IMR-90 (cell line): ENCODE measurements at regions not wholly inside any gene's neighbourhood (a gene's known extent, or its start where the extent isn't known, plus 50 kb on each side); places are given as distances from the start of the nearest gene placed in this dataset.

Experiments used
- ATAC-seq: fragments of 200-7000 bp; cut with Tn5 transposase; 2 replicates; pipeline ENCODE4 v1.9.1; 2020; ENCODE audit warnings: low read depth, mild to moderate bottlenecking, moderate library complexity
- BruUV-seq: library from RNA; stranded (reverse); fragments of 400-500 nt; replicated peaks from 2 replicates; lab custom pipeline; 2021; lab: Mats Ljungman, UMichigan
- CTCF ChIA-PET: fragments of 300-600 bp; formaldehyde crosslinking; extraction: SDS; loops from one replicate; lab custom pipeline; 2021; ENCODE audit warnings: antibody characterized with exemption; lab: Yijun Ruan, JAX
- POLR2A ChIA-PET: fragments of 300-600 bp; sonication (Branson Sonifier 250); formaldehyde crosslinking; loops from one replicate; lab custom pipeline; 2022; ENCODE audit warnings: antibody characterized with exemption; ENCODE audit not compliant: unreplicated experiment; lab: Charles Lee
- DNase-seq: peaks from one replicate; pipeline ENCODE4 v3.0.0; 2013
- H2AFZ ChIP-seq: replicated peaks from 2 replicates; pipeline ENCODE3; 2013; ENCODE audit warnings: low read length, mild to moderate bottlenecking; ENCODE audit not compliant: poor library complexity
- H2AK5ac ChIP-seq: 2 replicates; pipeline ENCODE4 v1.6.1; 2013; ENCODE audit warnings: low read depth, low read length, inconsistent platforms
- H2AK9ac ChIP-seq: replicated peaks from 2 replicates; pipeline ENCODE3; 2013; ENCODE audit warnings: mild to moderate bottlenecking, low read depth, low read length, moderate library complexity; ENCODE audit not compliant: poor library complexity
- H2BK120ac ChIP-seq: 2 replicates; pipeline ENCODE4 v1.6.1; 2013; ENCODE audit warnings: low read depth, low read length, inconsistent platforms
- H2BK15ac ChIP-seq: 3 replicates; pipeline ENCODE4 v1.6.1; 2013; ENCODE audit warnings: low read depth, low read length, inconsistent platforms
- H2BK20ac ChIP-seq: 2 replicates; pipeline ENCODE4 v1.6.1; 2013; ENCODE audit warnings: low read depth, mild to moderate bottlenecking, inconsistent platforms, low read length, moderate library complexity
- H2BK5ac ChIP-seq: 2 replicates; pipeline ENCODE4 v1.6.1; 2013; ENCODE audit warnings: mild to moderate bottlenecking, low read depth, low read length, inconsistent platforms; ENCODE audit not compliant: poor library complexity, severe bottlenecking
- H3K14ac ChIP-seq: replicated peaks from 2 replicates; pipeline ENCODE4 v1.6.1; 2013; ENCODE audit warnings: low read depth, low read length, inconsistent platforms
- H3K18ac ChIP-seq: 2 replicates; pipeline ENCODE4 v1.6.1; 2013; ENCODE audit warnings: low read depth, low read length, control low read depth
- H3K23ac ChIP-seq: 2 replicates; pipeline ENCODE4 v1.6.1; 2013; ENCODE audit warnings: low read depth, low read length, inconsistent platforms
- H3K27ac ChIP-seq: 2 replicates; pipeline ENCODE4 v1.5.1; 2013; ENCODE audit warnings: mild to moderate bottlenecking, control low read depth, low read length; ENCODE audit not compliant: insufficient read depth
- H3K27me3 ChIP-seq: 2 replicates; pipeline ENCODE4 v1.6.1; 2013; ENCODE audit warnings: low read length; ENCODE audit not compliant: control insufficient read depth, insufficient read depth
- H3K36me3 ChIP-seq: 2 replicates; pipeline ENCODE4 v1.6.1; 2013; ENCODE audit warnings: low read length, mixed read lengths; ENCODE audit not compliant: control insufficient read depth, insufficient read depth
- H3K4ac ChIP-seq: 2 replicates; pipeline ENCODE4 v1.6.1; 2013; ENCODE audit warnings: low read depth, low read length, inconsistent platforms
- H3K4me1 ChIP-seq: 2 replicates; pipeline ENCODE4 v1.6.1; 2013; ENCODE audit warnings: low read length, mixed read lengths; ENCODE audit not compliant: control insufficient read depth, insufficient read depth
- H3K4me2 ChIP-seq: 2 replicates; pipeline ENCODE4 v1.6.1; 2013; ENCODE audit warnings: low read depth, mild to moderate bottlenecking, control low read depth, low read length, moderate library complexity
- H3K4me3 ChIP-seq: 2 replicates; pipeline ENCODE4 v1.5.1; 2013; ENCODE audit warnings: low read depth, mild to moderate bottlenecking, control low read depth, low read length, moderate library complexity; ENCODE audit not compliant: insufficient read depth
- H3K56ac ChIP-seq: 2 replicates; pipeline ENCODE4 v1.6.1; 2013; ENCODE audit warnings: low read length, inconsistent platforms; ENCODE audit not compliant: insufficient read depth; ENCODE audit errors: extremely low read depth
- H3K79me1 ChIP-seq, 2 experiments: 2 replicates each; pipeline ENCODE4 v1.6.1; 2013; ENCODE audit warnings: low read length in 2 of 2, inconsistent platforms in 1 of 2, low read depth in 1 of 2
- H3K9ac ChIP-seq: 2 replicates; pipeline ENCODE4 v1.6.1; 2013; ENCODE audit warnings: low read depth, low read length, control low read depth
- H3K9me1 ChIP-seq: 2 replicates; pipeline ENCODE4 v1.6.1; 2013; ENCODE audit warnings: low read length, inconsistent platforms; ENCODE audit not compliant: insufficient read depth
- H3K9me3 ChIP-seq: 2 replicates; pipeline ENCODE4 v1.6.1; 2013; ENCODE audit warnings: low read length; ENCODE audit not compliant: control insufficient read depth, insufficient read depth
- H4K20me1 ChIP-seq: 2 replicates; pipeline ENCODE4 v1.6.1; 2013; ENCODE audit warnings: low read length, inconsistent platforms; ENCODE audit not compliant: insufficient read depth
- H4K5ac ChIP-seq: 2 replicates; pipeline ENCODE4 v1.6.1; 2013; ENCODE audit warnings: mild to moderate bottlenecking, low read depth, low read length, control low read depth
- H4K8ac ChIP-seq, 2 experiments: 2 replicates each; pipeline ENCODE4 v1.6.1; 2013; ENCODE audit warnings: low read depth in 2 of 2, low read length in 2 of 2, control low read depth in 1 of 2, inconsistent platforms in 1 of 2
- H4K91ac ChIP-seq: 2 replicates; pipeline ENCODE4 v1.6.1; 2013; ENCODE audit warnings: low read depth, low read length, inconsistent platforms; ENCODE audit not compliant: insufficient read depth
- BHLHE40 ChIP-seq: fragments of 150-350 bp; IDR thresholded peaks from 2 replicates; pipeline ENCODE4 v1.6.1; 2016; ENCODE audit warnings: mild to moderate bottlenecking, low read depth, low read length
- CEBPB ChIP-seq: IDR thresholded peaks from 2 replicates; pipeline ENCODE4 v1.6.1; 2012; ENCODE audit warnings: low read depth, low read length, improper control_type of control experiment
- CHD1 ChIP-seq: IDR thresholded peaks from 2 replicates; pipeline ENCODE4 v1.6.1; 2012; ENCODE audit warnings: low read depth, low read length, improper control_type of control experiment
- MAFK ChIP-seq: IDR thresholded peaks from 2 replicates; pipeline ENCODE4 v1.6.1; 2012; ENCODE audit warnings: low read depth, low read length, improper control_type of control experiment
- MAZ ChIP-seq: IDR thresholded peaks from 2 replicates; pipeline ENCODE4 v1.6.1; 2012; ENCODE audit warnings: low read depth, mild to moderate bottlenecking, low read length, improper control_type of control experiment, moderate library complexity, borderline replicate concordance
- MXI1 ChIP-seq: IDR thresholded peaks from 2 replicates; pipeline ENCODE4 v1.6.1; 2012; ENCODE audit warnings: low read depth, mild to moderate bottlenecking, low read length, moderate library complexity, borderline replicate concordance
- RAD21 ChIP-seq: IDR thresholded peaks from 2 replicates; pipeline ENCODE4 v1.6.1; 2012; ENCODE audit warnings: low read length, improper control_type of control experiment
- RCOR1 ChIP-seq: IDR thresholded peaks from 2 replicates; pipeline ENCODE4 v1.6.1; 2012; ENCODE audit warnings: mild to moderate bottlenecking, low read length, improper control_type of control experiment; ENCODE audit not compliant: insufficient replicate concordance
- RFX5 ChIP-seq: IDR thresholded peaks from 2 replicates; pipeline ENCODE4 v1.8.0; 2012; ENCODE audit warnings: low read depth, mild to moderate bottlenecking, low read length, moderate library complexity
- SMC3 ChIP-seq: fragments of 150-350 bp; IDR thresholded peaks from 2 replicates; pipeline ENCODE4 v1.6.1; 2016; ENCODE audit warnings: low read depth, mild to moderate bottlenecking, antibody characterized with exemption, low read length, moderate library complexity
- WGBS, 2 experiments: methylation state at CpG; one replicate each; pipeline versions ENCODE4 v1.1.5 to v1.1.7; 2013; ENCODE audit warnings: missing lambda C conversion rate in 2 of 2; ENCODE audit not compliant: insufficient read length in 1 of 2; ENCODE audit errors: extremely low coverage in 2 of 2; 5-methylcytosine and 5-hydroxymethylcytosine counted together
- dilution Hi-C: fragments of 300-500 bp; cut with HindIII; formaldehyde crosslinking; loops from one replicate; pipeline ENCODE4 v1.14.3; 2018; ENCODE audit warnings: low sequenced_read_pairs; ENCODE audit not compliant: unreplicated experiment
- in situ Hi-C: fragments of 300-500 bp; cut with MboI; formaldehyde crosslinking; loops from 3 replicates; pipeline ENCODE4 v1.14.3; 2019; ENCODE audit warnings: low sequenced_read_pairs, inconsistent platforms, mixed read lengths
- intact Hi-C: fragments of 100-400 bp; cut with micrococcal nuclease; formaldehyde crosslinking; loops from 2 replicates; pipeline ENCODE4 v1.10.0; 2022
- TF ChIP-seq, protein P1 (sequence below): fragments of 150-350 bp; IDR thresholded peaks from 2 replicates; pipeline ENCODE4 v1.6.1; 2016; ENCODE audit warnings: low read depth, mild to moderate bottlenecking, low read length, moderate library complexity, borderline replicate concordance
- TF ChIP-seq, protein P2 (sequence below): fragments of 150-350 bp; IDR thresholded peaks from 2 replicates; pipeline ENCODE4 v1.6.1; 2017; ENCODE audit warnings: mild to moderate bottlenecking, antibody characterized with exemption, low read length, low read depth
- TF ChIP-seq, protein P3 (sequence below): conservative IDR thresholded peaks from 2 replicates; pipeline ENCODE4 v1.5.1; 2012; ENCODE audit warnings: mild to moderate bottlenecking, low read depth, low read length, improper control_type of control experiment

DNA sequence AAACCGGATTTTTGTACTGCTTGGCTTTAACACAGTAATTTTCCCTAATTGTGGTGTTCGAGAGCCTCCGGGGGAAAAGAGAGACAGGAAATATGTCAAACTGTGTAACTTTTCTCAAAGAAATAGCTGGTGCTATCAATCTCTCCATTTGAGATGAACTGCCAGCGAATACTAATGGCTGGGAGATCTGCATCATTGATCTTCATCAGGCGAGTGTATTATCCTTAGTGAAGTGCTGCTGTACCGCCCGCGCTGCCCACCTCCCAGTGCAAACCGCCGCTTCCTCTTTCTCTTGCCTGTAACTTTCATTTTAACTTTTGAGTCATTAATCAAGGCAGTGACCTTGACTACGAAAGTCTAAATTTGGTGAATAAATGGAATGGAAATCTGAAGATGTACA lies 246.1 kb upstream of the ST6GAL2 start:
- POLR2A ChIA-PET = no interaction called here

More for the DNA sequence above, 246.1 kb upstream of the ST6GAL2 start:
- DNase-seq (no peak), ATAC-seq (no peak)
- intact Hi-C loops = no loop called here
- no peak overlapping the region for H2AK5ac ChIP-seq
- dilution Hi-C loops = no loop called here
- H2BK5ac ChIP-seq = no peak overlapping the region
- H3K56ac ChIP-seq = no peak overlapping the region
- H3K9ac ChIP-seq = no peak overlapping the region
- H3K27ac ChIP-seq = no peak overlapping the region
- no peaks in the 10 kb centered on the region for H3K4me1 ChIP-seq
- peaks cover 7% of the 10 kb centered on the region for H3K9me3 ChIP-seq
- H2BK15ac ChIP-seq = no peak overlapping the region
- WGBS, 2 experiments = 40% methylated on average over 1 of the region's 11 CpGs; no CpG with 5 or more reads in 1 of the 2 experiments
- no peak overlapping the region for H2AFZ ChIP-seq
- BruUV-seq = no TSS peak
- TF ChIP-seq MAFK = no peak
- no peak for TF ChIP-seq CHD1
- TF ChIP-seq, protein P1, sequence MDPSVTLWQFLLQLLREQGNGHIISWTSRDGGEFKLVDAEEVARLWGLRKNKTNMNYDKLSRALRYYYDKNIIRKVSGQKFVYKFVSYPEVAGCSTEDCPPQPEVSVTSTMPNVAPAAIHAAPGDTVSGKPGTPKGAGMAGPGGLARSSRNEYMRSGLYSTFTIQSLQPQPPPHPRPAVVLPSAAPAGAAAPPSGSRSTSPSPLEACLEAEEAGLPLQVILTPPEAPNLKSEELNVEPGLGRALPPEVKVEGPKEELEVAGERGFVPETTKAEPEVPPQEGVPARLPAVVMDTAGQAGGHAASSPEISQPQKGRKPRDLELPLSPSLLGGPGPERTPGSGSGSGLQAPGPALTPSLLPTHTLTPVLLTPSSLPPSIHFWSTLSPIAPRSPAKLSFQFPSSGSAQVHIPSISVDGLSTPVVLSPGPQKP = no peak
- no peak for TF ChIP-seq RCOR1
- TF ChIP-seq, protein P2, sequence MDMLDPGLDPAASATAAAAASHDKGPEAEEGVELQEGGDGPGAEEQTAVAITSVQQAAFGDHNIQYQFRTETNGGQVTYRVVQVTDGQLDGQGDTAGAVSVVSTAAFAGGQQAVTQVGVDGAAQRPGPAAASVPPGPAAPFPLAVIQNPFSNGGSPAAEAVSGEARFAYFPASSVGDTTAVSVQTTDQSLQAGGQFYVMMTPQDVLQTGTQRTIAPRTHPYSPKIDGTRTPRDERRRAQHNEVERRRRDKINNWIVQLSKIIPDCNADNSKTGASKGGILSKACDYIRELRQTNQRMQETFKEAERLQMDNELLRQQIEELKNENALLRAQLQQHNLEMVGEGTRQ = no peak
- TF ChIP-seq RAD21 = no peak
- no peak for TF ChIP-seq SMC3
- TF ChIP-seq, protein P3, sequence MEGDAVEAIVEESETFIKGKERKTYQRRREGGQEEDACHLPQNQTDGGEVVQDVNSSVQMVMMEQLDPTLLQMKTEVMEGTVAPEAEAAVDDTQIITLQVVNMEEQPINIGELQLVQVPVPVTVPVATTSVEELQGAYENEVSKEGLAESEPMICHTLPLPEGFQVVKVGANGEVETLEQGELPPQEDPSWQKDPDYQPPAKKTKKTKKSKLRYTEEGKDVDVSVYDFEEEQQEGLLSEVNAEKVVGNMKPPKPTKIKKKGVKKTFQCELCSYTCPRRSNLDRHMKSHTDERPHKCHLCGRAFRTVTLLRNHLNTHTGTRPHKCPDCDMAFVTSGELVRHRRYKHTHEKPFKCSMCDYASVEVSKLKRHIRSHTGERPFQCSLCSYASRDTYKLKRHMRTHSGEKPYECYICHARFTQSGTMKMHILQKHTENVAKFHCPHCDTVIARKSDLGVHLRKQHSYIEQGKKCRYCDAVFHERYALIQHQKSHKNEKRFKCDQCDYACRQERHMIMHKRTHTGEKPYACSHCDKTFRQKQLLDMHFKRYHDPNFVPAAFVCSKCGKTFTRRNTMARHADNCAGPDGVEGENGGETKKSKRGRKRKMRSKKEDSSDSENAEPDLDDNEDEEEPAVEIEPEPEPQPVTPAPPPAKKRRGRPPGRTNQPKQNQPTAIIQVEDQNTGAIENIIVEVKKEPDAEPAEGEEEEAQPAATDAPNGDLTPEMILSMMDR = no peak
- TF ChIP-seq MAZ = no peak
- TF ChIP-seq BHLHE40 = no peak
- no peak for TF ChIP-seq CEBPB
- TF ChIP-seq MXI1 = no peak
- no peak for TF ChIP-seq RFX5
- in situ Hi-C loops = no loop called here
- H3K4ac ChIP-seq = no peak overlapping the region
- H2BK20ac ChIP-seq = no peak overlapping the region
- H3K4me3 ChIP-seq = no peak overlapping the region
- no peaks in the 10 kb centered on the region for H4K20me1 ChIP-seq
- H4K5ac ChIP-seq = no peak overlapping the region
- H3K4me2 ChIP-seq = no peak overlapping the region
- H3K23ac ChIP-seq = no peak overlapping the region
- CTCF ChIA-PET = no interaction called here
- H4K8ac ChIP-seq = no peak overlapping the region
- no peaks in the 10 kb centered on the region for H3K27me3 ChIP-seq
- no peaks in the 10 kb centered on the region for H3K79me1 ChIP-seq
- no peak overlapping the region for H2AK9ac ChIP-seq
- H3K36me3 ChIP-seq = no peaks in the 10 kb centered on the region
- no peak overlapping the region for H2BK120ac ChIP-seq
- no peak overlapping the region for H4K91ac ChIP-seq
- H3K9me1 ChIP-seq = no peaks in the 10 kb centered on the region
- no peak overlapping the region for H3K14ac ChIP-seq
- no peak overlapping the region for H3K18ac ChIP-seq
